Fibroblast of lung (primary cell): ENCODE measurements at regions not wholly inside any gene's neighbourhood (a gene's known extent, or its start where the extent isn't known, plus 50 kb on each side); places are given as distances from the start of the nearest gene placed in this dataset.

Experiments
- DNase-seq, 2 donors: peaks; one replicate each; pipeline versions ENCODE4 v3.0.0 to v3.0.0-alpha.2; 2010; ENCODE audit warnings: low read depth in 2 of 2
- H2AFZ ChIP-seq: 2 replicates; pipeline ENCODE4 v1.5.1; 2012; ENCODE audit warnings: low read length, control low read depth, inconsistent platforms
- H3K27ac ChIP-seq: 2 replicates; pipeline ENCODE4 v1.5.1; 2011; ENCODE audit warnings: low read length, control low read depth; ENCODE audit not compliant: insufficient read depth
- H3K27me3 ChIP-seq: 2 replicates; pipeline ENCODE4 v1.5.1; 2011; ENCODE audit warnings: mild to moderate bottlenecking, low read length; ENCODE audit not compliant: control insufficient read depth, insufficient read depth
- H3K36me3 ChIP-seq: 2 replicates; pipeline ENCODE4 v1.5.1; 2011; ENCODE audit warnings: low read length; ENCODE audit not compliant: control insufficient read depth, insufficient read depth
- H3K4me1 ChIP-seq: 2 replicates; pipeline ENCODE4 v1.5.1; 2011; ENCODE audit warnings: low read length; ENCODE audit not compliant: control insufficient read depth, insufficient read depth; ENCODE audit errors: extremely low read depth
- H3K4me2 ChIP-seq: 2 replicates; pipeline ENCODE4 v1.5.1; 2011; ENCODE audit warnings: low read length, control low read depth; ENCODE audit not compliant: insufficient read depth; ENCODE audit errors: extremely low read depth
- H3K4me3 ChIP-seq, 4 experiments: fragments of 200-600 bp in 1 of 4; sonication (generic) in 1 of 4; replicated peaks in 1 of 4; 2 replicates each; pipeline ENCODE4 v1.5.1; 2011 to 2016; ENCODE audit warnings: low read length in 4 of 4, low read depth in 3 of 4, mild to moderate bottlenecking in 3 of 4, control low read depth in 2 of 4, inconsistent platforms in 1 of 4, mixed read lengths in 1 of 4; ENCODE audit not compliant: insufficient read depth in 1 of 4; ENCODE audit errors: control extremely low read depth in 1 of 4
- H3K79me2 ChIP-seq: 2 replicates; pipeline ENCODE4 v1.5.1; 2012; ENCODE audit warnings: mild to moderate bottlenecking, low read length, inconsistent platforms; ENCODE audit not compliant: control insufficient read depth, insufficient read depth
- H3K9ac ChIP-seq: 2 replicates; pipeline ENCODE4 v1.5.1; 2011; ENCODE audit warnings: mild to moderate bottlenecking, low read length, control low read depth; ENCODE audit not compliant: insufficient read depth
- H3K9me3 ChIP-seq: 2 replicates; pipeline ENCODE4 v1.5.1; 2012; ENCODE audit warnings: low read depth, low read length; ENCODE audit not compliant: control insufficient read depth, insufficient read depth
- H4K20me1 ChIP-seq: 2 replicates; pipeline ENCODE4 v1.5.1; 2011; ENCODE audit warnings: low read length; ENCODE audit not compliant: control insufficient read depth, insufficient read depth; ENCODE audit errors: extremely low read depth
- EZH2 ChIP-seq: IDR thresholded peaks from 2 replicates; pipeline ENCODE4 v1.5.1; 2012; ENCODE audit warnings: low read length, control low read depth, mild to moderate bottlenecking; ENCODE audit errors: missing control alignments
- TF ChIP-seq, protein P1 (sequence below), 2 donors: IDR thresholded peaks in 1 of 2; conservative IDR thresholded peaks in 1 of 2; 1 replicate in 1 of 2; 2 replicates in 1 of 2; pipeline ENCODE4 v1.5.1; 2011 to 2012; ENCODE audit warnings: low read length in 2 of 2, control low read depth in 1 of 2, inconsistent platforms in 1 of 2, low read depth in 1 of 2, mild to moderate bottlenecking in 1 of 2

DNA sequence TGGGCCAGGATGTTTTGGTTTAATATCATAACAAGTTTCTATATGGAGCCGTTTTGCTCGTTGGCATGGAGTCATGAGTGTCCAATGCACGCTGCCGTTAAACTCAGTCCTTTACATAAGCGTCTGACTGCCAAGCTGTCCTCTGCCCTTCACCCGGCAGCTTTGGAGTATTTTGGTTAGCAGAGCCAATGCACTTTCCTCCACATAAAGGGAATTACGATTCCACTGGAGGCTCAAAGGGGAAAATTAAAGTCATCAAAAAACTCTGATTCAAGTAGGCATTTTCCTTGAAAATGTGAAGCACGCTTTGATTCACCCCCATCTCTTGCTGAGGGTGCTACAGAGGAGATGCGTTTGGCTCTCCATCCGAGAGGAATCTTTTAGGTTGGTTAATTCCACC lies 144.4 kb upstream of the ARGLU1 start:
- H2AFZ ChIP-seq = no peak overlapping the region
- H3K4me1 ChIP-seq = no peaks in the 10 kb centered on the region
- no peak overlapping the region for H3K27ac ChIP-seq
- DNase-seq = peak in 1 of 2 donors; percentile 64
- H3K27me3 ChIP-seq = no peaks in the 10 kb centered on the region
- no peaks in the 10 kb centered on the region for H3K79me2 ChIP-seq
- no peak overlapping the region for H3K4me3 ChIP-seq
- H3K9me3 ChIP-seq = no peaks in the 10 kb centered on the region
- TF ChIP-seq, protein P1, sequence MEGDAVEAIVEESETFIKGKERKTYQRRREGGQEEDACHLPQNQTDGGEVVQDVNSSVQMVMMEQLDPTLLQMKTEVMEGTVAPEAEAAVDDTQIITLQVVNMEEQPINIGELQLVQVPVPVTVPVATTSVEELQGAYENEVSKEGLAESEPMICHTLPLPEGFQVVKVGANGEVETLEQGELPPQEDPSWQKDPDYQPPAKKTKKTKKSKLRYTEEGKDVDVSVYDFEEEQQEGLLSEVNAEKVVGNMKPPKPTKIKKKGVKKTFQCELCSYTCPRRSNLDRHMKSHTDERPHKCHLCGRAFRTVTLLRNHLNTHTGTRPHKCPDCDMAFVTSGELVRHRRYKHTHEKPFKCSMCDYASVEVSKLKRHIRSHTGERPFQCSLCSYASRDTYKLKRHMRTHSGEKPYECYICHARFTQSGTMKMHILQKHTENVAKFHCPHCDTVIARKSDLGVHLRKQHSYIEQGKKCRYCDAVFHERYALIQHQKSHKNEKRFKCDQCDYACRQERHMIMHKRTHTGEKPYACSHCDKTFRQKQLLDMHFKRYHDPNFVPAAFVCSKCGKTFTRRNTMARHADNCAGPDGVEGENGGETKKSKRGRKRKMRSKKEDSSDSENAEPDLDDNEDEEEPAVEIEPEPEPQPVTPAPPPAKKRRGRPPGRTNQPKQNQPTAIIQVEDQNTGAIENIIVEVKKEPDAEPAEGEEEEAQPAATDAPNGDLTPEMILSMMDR (conservative IDR thresholded peaks at IDR 0.05 in 1 of 2, IDR thresholded peaks at IDR 0.05 in 1 of 2; ENCODE audit: low read depth in 1 of 2, low read length in 2 of 2) = no peak
- TF ChIP-seq EZH2 = no peak
- no peak overlapping the region for H3K9ac ChIP-seq
- no peaks in the 10 kb centered on the region for H4K20me1 ChIP-seq
- H3K36me3 ChIP-seq = no peaks in the 10 kb centered on the region
- H3K4me2 ChIP-seq = no peak overlapping the region

DNA sequence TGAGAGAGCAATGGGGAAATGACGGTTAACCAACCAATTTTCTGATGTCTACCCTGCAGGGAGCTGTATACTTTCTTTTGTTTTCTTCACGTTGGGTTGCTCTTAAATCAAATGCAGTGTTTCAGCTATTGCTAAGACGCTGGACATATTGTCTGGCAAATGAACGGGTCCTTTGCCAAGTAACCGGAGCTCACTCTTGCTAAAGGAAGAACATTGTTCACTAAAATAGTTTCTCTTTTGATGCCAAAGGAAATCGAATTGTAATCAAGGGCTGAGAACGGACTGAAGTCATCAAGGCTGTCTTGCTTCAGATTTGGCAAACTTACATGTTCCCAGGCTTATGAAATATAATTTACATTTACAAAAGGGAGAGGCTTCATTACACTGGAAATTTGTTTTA lies 142.3 kb upstream of the ARGLU1 start:
- Histone ChIP-seq H3K4me2 (peak overlapping the region; percentile 28), H3K79me2 (no peaks in the 10 kb centered on the region), H2AFZ (no peak overlapping the region)

DNA sequence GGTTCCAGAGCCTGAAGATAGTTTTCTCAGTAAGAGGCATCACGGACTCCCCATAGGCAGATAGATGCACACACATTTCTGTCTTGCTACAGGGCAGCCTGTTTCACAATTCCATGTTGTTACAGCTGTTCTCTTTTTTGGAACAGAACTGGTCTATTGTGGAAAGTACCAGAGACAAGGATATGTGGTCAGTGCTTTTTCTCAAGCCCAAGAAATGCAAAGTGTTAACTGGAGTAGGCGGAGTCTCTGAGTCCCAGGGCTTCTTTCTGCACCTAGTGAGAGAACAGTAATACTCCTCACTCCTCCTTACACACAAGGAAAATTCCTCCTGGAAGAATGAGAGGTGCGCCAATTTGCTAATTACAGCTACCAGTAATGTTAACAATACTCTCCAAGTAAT lies 141.6 kb upstream of the ARGLU1 start:
- Histone ChIP-seq H3K79me2 (no peaks in the 10 kb centered on the region), H3K4me1 (no peaks in the 10 kb centered on the region), H3K36me3 (no peaks in the 10 kb centered on the region), H2AFZ (no peak overlapping the region), H3K27me3 (no peaks in the 10 kb centered on the region), H3K27ac (no peak overlapping the region), H3K9ac (no peak overlapping the region), H3K4me3 (peak overlapping the region in 2 of 4 experiments; percentile 39 to 46), H4K20me1 (no peaks in the 10 kb centered on the region), H3K9me3 (no peaks in the 10 kb centered on the region), H3K4me2 (peak overlapping the region; percentile 1)
- no peak for TF ChIP-seq EZH2
- TF ChIP-seq, protein P1 (conservative IDR thresholded peaks at IDR 0.05 in 1 of 2, IDR thresholded peaks at IDR 0.05 in 1 of 2; ENCODE audit: low read depth in 1 of 2, low read length in 2 of 2) = no peak
- DNase-seq = peak; percentile 1 to 89

More for the DNA sequence above, 142.3 kb upstream of the ARGLU1 start:
- Histone ChIP-seq H3K36me3 (no peaks in the 10 kb centered on the region), H3K27ac (no peak overlapping the region), H3K27me3 (no peaks in the 10 kb centered on the region), H3K4me3 (peak overlapping the region in 3 of 4 experiments; percentile 4 to 46 (median 39)), H4K20me1 (no peaks in the 10 kb centered on the region), H3K9me3 (no peaks in the 10 kb centered on the region), H3K4me1 (no peaks in the 10 kb centered on the region), H3K9ac (no peak overlapping the region)
- peak; percentile 4 to 90 for DNase-seq
- TF ChIP-seq, protein P1 (conservative IDR thresholded peaks at IDR 0.05 in 1 of 2, IDR thresholded peaks at IDR 0.05 in 1 of 2; ENCODE audit: low read depth in 1 of 2, low read length in 2 of 2) = no peak
- no peak for TF ChIP-seq EZH2
